Naive B cell (primary cell): ENCODE measurements at regions not wholly inside any gene's neighbourhood (a gene's known extent, or its start where the extent isn't known, plus 50 kb on each side); places are given as distances from the start of the nearest gene placed in this dataset.
"Not testable (repeated sequence)": the region's sequence is repeated elsewhere in the genome, so short reads cannot be mapped to it uniquely, and the experiment has no call there.

Experiments
- ATAC-seq, 2 donors: fragments of 150-1000 bp; cut with Tn5 transposase; 2 replicates each; pipeline ENCODE4 v1.10.0; 2021; ENCODE audit warnings: low read depth in 2 of 2, mild to moderate bottlenecking in 2 of 2, moderate library complexity in 2 of 2
- DNase-seq: peaks from one replicate; pipeline ENCODE4 v3.0.0; 2022
- H3K27ac Mint-ChIP-seq, 6 donors: one replicate each; pipeline ENCODE4 v1.8.0; 2020 to 2022; ENCODE audit warnings: mild to moderate bottlenecking in 6 of 6, mixed read lengths in 6 of 6, moderate library complexity in 5 of 6, inconsistent platforms in 2 of 6
- H3K27me3 Mint-ChIP-seq, 3 donors: one replicate each; pipeline ENCODE4 v1.8.0; 2021 to 2022; ENCODE audit warnings: mixed read lengths in 3 of 3, mild to moderate bottlenecking in 1 of 3
- H3K36me3 Mint-ChIP-seq, 2 donors: one replicate each; pipeline ENCODE4 v1.8.0; 2020 to 2022; ENCODE audit warnings: mixed read lengths in 2 of 2, inconsistent platforms in 1 of 2, mild to moderate bottlenecking in 1 of 2
- H3K4me1 Mint-ChIP-seq, 3 donors: one replicate each; pipeline ENCODE4 v1.8.0; 2020 to 2022; ENCODE audit warnings: mixed read lengths in 3 of 3, inconsistent platforms in 1 of 3, mild to moderate bottlenecking in 1 of 3, moderate library complexity in 1 of 3
- H3K4me3 Mint-ChIP-seq, 8 donors: one replicate each; pipeline ENCODE4 v1.8.0; 2020 to 2022; ENCODE audit warnings: mild to moderate bottlenecking in 8 of 8, mixed read lengths in 8 of 8, moderate library complexity in 8 of 8, inconsistent platforms in 2 of 8
- H3K9me3 Mint-ChIP-seq, 7 donors: one replicate each; pipeline ENCODE4 v1.8.0; 2020 to 2022; ENCODE audit warnings: mixed read lengths in 7 of 7, mild to moderate bottlenecking in 5 of 7, inconsistent platforms in 2 of 7, moderate library complexity in 1 of 7

- not testable (repeated sequence) for H3K27ac Mint-ChIP-seq, ATAC-seq, H3K27me3 Mint-ChIP-seq, H3K36me3 Mint-ChIP-seq, H3K4me3 Mint-ChIP-seq, DNase-seq, H3K4me1 Mint-ChIP-seq
- H3K9me3 Mint-ChIP-seq, result peaks cover 21 to 65% (median 30%) of the 10 kb centered on the region in 7 donors
These were observed 50.5 kb upstream of the EFNA5 start for GRCh38 chr5:107721241-107721640.
